ENCODE measurements at regions not wholly inside any gene's neighbourhood (a gene's known extent, or its start where the extent isn't known, plus 50 kb on each side); places are given as distances from the start of the nearest gene placed in this dataset.

DNA sequence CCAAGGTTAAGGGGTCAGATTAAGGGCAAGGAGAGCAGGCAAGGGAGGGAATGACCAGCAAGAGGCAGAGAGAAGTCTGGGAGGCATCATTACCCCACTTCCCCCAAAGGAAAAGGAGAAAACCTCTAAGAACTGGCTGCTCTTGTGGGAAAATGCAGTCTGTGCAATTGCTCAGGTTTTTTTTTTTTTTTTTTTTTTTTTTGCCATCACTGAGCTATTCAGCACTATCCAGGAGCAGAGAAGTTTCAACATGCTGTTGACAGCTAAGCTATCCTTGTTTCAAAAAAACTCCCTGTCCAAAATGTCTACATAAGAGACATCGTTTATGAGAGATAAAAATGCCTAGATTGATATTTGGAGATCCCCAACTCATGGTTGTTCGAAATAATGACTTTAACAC lies 345.4 kb downstream of the TDRD15 start:
- no peak for DNase-seq (ENCODE audit: extremely low read depth, insufficient read length)
- TF ChIP-seq CTCF (IDR thresholded peaks at IDR 0.05; ENCODE audit: insufficient read depth, low read length, poor library complexity, severe bottlenecking) = no peak

DNA sequence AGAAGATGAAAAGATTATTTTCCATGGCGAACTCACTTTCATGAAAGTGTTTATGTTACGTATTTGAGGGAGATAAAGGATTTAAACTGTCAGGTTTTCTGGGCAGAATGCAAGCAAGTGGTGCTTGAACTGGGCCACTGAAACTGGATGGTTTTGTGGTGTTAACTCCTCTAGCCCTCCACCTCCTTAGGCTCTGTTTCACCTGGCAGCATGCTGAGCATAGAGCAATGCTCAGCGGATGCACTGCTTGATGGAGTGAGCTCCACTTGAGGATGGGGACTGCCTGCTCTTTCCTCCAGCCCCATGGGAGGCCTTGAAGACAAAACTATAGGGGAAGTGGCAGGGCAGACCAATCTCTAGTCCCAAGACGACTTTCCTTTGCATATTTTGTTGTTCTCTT lies 345.8 kb downstream of the TDRD15 start:
- TF ChIP-seq CTCF (IDR thresholded peaks at IDR 0.05; ENCODE audit: insufficient read depth, low read length, poor library complexity, severe bottlenecking) = no peak
- DNase-seq (ENCODE audit: extremely low read depth, insufficient read length) = no peak
- no peaks in the 10 kb centered on the region for H3K36me3 ChIP-seq (ENCODE audit: control insufficient read depth, insufficient read depth, low read length)
- H3K4me3 ChIP-seq (replicated peaks; ENCODE audit: low read depth, low read length) = no peak overlapping the region
- no peaks in the 10 kb centered on the region for H3K27me3 ChIP-seq (replicated peaks; ENCODE audit: control insufficient read depth, insufficient read depth, low read length)

More for the DNA sequence above, 345.4 kb downstream of the TDRD15 start:
- Histone ChIP-seq H3K27me3 (replicated peaks; ENCODE audit: control insufficient read depth, insufficient read depth, low read length) (no peaks in the 10 kb centered on the region), H3K4me3 (replicated peaks; ENCODE audit: low read depth, low read length) (no peak overlapping the region), H3K36me3 (ENCODE audit: control insufficient read depth, insufficient read depth, low read length) (no peaks in the 10 kb centered on the region)

DNA sequence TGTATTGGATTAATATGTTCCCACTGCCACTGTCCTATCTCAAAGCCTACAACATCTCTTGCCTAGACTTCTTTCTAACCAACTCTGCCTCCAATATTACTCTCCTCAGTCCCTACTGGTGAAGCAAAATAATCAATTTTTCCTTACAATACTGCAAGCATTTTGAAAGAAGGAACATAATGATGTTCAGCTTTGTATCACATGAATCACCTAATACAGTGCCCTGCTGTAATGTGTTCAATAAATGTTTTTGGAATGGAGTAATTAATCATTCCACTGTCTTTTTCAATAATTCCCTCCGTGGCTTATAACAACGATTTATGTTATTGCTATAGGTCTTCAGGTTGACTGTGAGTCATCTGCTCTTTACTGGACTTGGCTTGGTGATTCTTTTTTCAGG lies 356.4 kb downstream of the TDRD15 start:
- no peak for TF ChIP-seq CTCF (IDR thresholded peaks at IDR 0.05; ENCODE audit: insufficient read depth, low read length, poor library complexity, severe bottlenecking)

GRCh38 chr2:21484643-21485042 lies 360.9 kb downstream of the TDRD15 start:
- no peak overlapping the region for H3K4me3 ChIP-seq (replicated peaks; ENCODE audit: low read depth, low read length)

More for the DNA sequence above, 356.4 kb downstream of the TDRD15 start:
- no peak for DNase-seq (ENCODE audit: extremely low read depth, insufficient read length)
- Histone ChIP-seq H3K27me3 (replicated peaks; ENCODE audit: control insufficient read depth, insufficient read depth, low read length) (no peaks in the 10 kb centered on the region), H3K4me3 (replicated peaks; ENCODE audit: low read depth, low read length) (no peak overlapping the region), H3K36me3 (ENCODE audit: control insufficient read depth, insufficient read depth, low read length) (no peaks in the 10 kb centered on the region)

GRCh38 chr2:21486445-21486844 lies 362.7 kb downstream of the TDRD15 start:
- no peaks in the 10 kb centered on the region for H3K27me3 ChIP-seq (replicated peaks; ENCODE audit: control insufficient read depth, insufficient read depth, low read length)
- no peak for TF ChIP-seq CTCF (IDR thresholded peaks at IDR 0.05; ENCODE audit: insufficient read depth, low read length, poor library complexity, severe bottlenecking)
- no peak overlapping the region for H3K4me3 ChIP-seq (replicated peaks; ENCODE audit: low read depth, low read length)
- H3K36me3 ChIP-seq (ENCODE audit: control insufficient read depth, insufficient read depth, low read length) = no peaks in the 10 kb centered on the region
- DNase-seq (ENCODE audit: extremely low read depth, insufficient read length) = no peak

More at GRCh38 chr2:21484643-21485042, 360.9 kb downstream of the TDRD15 start:
- TF ChIP-seq CTCF (IDR thresholded peaks at IDR 0.05; ENCODE audit: insufficient read depth, low read length, poor library complexity, severe bottlenecking) = no peak
- no peaks in the 10 kb centered on the region for H3K27me3 ChIP-seq (replicated peaks; ENCODE audit: control insufficient read depth, insufficient read depth, low read length)
- no peak for DNase-seq (ENCODE audit: extremely low read depth, insufficient read length)
- no peaks in the 10 kb centered on the region for H3K36me3 ChIP-seq (ENCODE audit: control insufficient read depth, insufficient read depth, low read length)

DNA sequence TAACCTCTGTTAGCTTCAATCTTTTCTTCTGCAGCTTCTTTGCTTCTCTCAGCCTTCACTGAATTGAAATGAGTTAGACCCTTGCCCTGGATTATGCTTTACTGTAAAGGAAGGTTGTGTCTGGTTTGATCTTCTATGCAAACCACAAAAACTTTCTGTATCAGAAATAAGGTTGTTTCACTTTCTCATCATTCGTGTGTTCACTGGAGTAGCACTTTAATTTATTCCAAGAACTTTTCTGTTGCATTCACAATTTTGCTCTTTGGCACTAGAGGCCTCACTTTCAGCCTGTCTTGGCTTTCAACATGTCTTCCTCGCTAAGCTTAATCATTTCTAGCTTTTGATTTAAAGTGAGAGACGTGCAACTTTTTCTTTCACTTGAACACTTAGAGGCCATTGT lies 365.3 kb downstream of the TDRD15 start:
- TF ChIP-seq CTCF (IDR thresholded peaks at IDR 0.05; ENCODE audit: insufficient read depth, low read length, poor library complexity, severe bottlenecking) = no peak
- H3K36me3 ChIP-seq (ENCODE audit: control insufficient read depth, insufficient read depth, low read length) = no peaks in the 10 kb centered on the region
- no peaks in the 10 kb centered on the region for H3K27me3 ChIP-seq (replicated peaks; ENCODE audit: control insufficient read depth, insufficient read depth, low read length)
- H3K4me3 ChIP-seq (replicated peaks; ENCODE audit: low read depth, low read length) = no peak overlapping the region
- DNase-seq (ENCODE audit: extremely low read depth, insufficient read length) = no peak
